BLaER1 (cell line): ENCODE measurements at regions not wholly inside any gene's neighbourhood (a gene's known extent, or its start where the extent isn't known, plus 50 kb on each side); places are given as distances from the start of the nearest gene placed in this dataset.
A peak's percentile ranks its signal among the peaks of the same experiment; 100 is the strongest.

Experiments
- H3K27ac ChIP-seq: shearing (Covaris generic); formaldehyde crosslinking; 2 replicates; pipeline ENCODE4 v1.8.1; 2022
- H3K27me3 ChIP-seq: shearing (Covaris generic); formaldehyde crosslinking; 2 replicates; pipeline ENCODE4 v1.8.1; 2022
- H3K36me3 ChIP-seq: shearing (Covaris generic); formaldehyde crosslinking; 2 replicates; pipeline ENCODE4 v1.8.1; 2022
- H3K4me1 ChIP-seq: shearing (Covaris generic); formaldehyde crosslinking; 2 replicates; pipeline ENCODE4 v1.8.1; 2022
- H3K4me2 ChIP-seq: shearing (Covaris generic); formaldehyde crosslinking; 2 replicates; pipeline ENCODE4 v1.8.1; 2022
- H3K4me3 ChIP-seq: shearing (Covaris generic); formaldehyde crosslinking; 2 replicates; pipeline ENCODE4 v1.8.1; 2022
- H3K9ac ChIP-seq: shearing (Covaris generic); formaldehyde crosslinking; 2 replicates; pipeline ENCODE4 v1.8.1; 2022
- H3K9me3 ChIP-seq: shearing (Covaris generic); formaldehyde crosslinking; 2 replicates; pipeline ENCODE4 v1.8.1; 2022
- H4K20me1 ChIP-seq: shearing (Covaris generic); formaldehyde crosslinking; 2 replicates; pipeline ENCODE4 v1.8.1; 2022
- Cebpa-rat ChIP-seq: shearing (Covaris generic); IDR thresholded peaks from 2 replicates; pipeline ENCODE4 v1.8.1; 2022

DNA sequence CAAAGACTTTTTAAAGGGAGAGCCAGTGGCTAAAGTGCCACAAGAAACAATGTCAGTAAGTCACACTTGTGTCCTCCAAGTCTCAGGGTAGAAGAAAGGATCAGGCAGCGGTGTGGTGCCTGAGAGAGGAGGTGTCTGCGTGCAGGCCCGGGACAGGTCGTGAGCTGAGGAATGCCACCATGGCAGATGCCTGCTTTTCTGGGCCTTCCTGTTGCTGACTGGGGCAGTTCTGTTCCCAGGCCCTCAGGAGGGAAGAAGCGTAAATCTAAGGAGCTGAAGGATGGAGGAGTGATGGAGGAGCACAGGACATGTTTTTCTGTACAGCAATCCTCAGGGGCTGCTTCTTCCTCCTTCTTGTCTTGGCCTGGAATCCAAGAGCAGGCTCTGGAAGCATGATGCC lies 165.8 kb downstream of the ZBTB18 start:
- H3K27ac ChIP-seq, result no peak overlapping the region
- no peaks in the 10 kb centered on the region for H3K27me3 ChIP-seq
- H3K4me1 ChIP-seq, result no peaks in the 10 kb centered on the region
- H3K4me2 ChIP-seq, result no peak overlapping the region
- no peak overlapping the region for H3K4me3 ChIP-seq
- no peaks in the 10 kb centered on the region for H3K36me3 ChIP-seq
- no peaks in the 10 kb centered on the region for H3K9me3 ChIP-seq
- no peak overlapping the region for H3K9ac ChIP-seq
- H4K20me1 ChIP-seq, result no peaks in the 10 kb centered on the region
- TF ChIP-seq Cebpa-rat, result no peak

DNA sequence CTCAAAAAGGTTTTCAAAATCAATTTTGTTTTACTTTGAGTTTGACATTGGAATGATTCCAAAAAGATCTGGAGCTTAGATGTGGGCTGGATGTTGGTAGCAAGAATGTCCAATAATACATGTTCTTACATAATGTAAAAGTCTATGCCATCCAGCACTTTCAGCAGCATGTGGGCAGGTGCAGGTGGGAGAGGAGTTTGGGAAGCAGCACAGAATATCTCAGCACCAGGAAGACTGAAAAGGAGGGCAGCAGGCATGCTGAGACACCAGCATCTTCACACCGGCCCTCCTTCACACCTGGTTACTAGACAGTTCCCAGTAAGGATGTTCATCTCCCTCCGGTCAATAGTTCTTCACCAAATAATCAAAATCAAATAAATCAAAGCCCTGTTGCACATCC lies 166.6 kb downstream of the ZBTB18 start:
- Histone ChIP-seq H3K4me1 (no peaks in the 10 kb centered on the region), H3K4me2 (no peak overlapping the region), H4K20me1 (no peaks in the 10 kb centered on the region), H3K36me3 (no peaks in the 10 kb centered on the region), H3K27me3 (no peaks in the 10 kb centered on the region), H3K27ac (no peak overlapping the region), H3K9me3 (no peaks in the 10 kb centered on the region), H3K9ac (no peak overlapping the region), H3K4me3 (no peak overlapping the region)
- TF ChIP-seq Cebpa-rat, result no peak

DNA sequence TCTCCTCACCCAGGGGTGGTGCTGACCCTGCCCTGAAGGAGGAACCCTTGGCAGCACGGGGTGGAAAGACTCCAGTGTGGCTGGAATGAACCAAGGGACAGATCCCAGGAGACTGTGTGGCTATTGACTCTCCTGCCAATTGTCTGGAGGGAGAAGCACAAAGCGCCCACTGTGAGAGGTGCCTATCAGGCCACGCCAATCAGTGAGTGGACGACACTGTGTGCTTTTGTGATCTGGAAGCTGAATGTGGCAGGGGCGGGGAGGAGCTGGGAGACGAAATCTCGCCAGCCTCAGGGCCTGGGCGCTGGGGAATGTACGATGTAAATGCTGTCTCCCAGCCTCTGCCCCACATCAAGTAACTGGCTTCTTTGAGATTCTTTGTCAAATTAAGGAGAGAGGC lies 167.1 kb downstream of the ZBTB18 start:
- Histone ChIP-seq H3K36me3 (no peaks in the 10 kb centered on the region), H3K4me3 (no peak overlapping the region), H3K4me1 (no peaks in the 10 kb centered on the region), H3K4me2 (no peak overlapping the region), H3K9me3 (no peaks in the 10 kb centered on the region), H3K9ac (no peak overlapping the region), H4K20me1 (no peaks in the 10 kb centered on the region), H3K27ac (no peak overlapping the region), H3K27me3 (no peaks in the 10 kb centered on the region)
- TF ChIP-seq Cebpa-rat, result no peak

DNA sequence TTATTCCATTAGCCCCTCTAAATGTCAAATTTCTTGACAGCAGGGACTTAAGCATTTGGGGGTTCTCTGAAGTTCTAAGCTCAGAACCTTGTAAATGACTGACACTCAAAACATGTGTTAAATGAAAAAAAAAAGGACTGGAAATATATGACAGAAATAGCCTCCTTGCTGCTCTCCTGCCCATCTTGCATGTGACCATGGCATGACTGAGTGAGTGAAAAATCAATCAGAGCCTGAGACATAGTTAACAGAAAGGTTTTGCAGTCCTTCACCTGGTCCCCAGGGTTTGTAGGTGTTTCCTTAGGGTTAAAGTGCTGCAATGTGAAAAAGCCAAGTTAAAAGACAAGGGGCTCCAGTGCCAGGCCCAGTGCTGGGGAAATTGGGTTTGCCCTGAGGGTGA lies 168.1 kb downstream of the ZBTB18 start:
- Histone ChIP-seq H3K27ac (no peak overlapping the region), H3K36me3 (no peaks in the 10 kb centered on the region), H3K9me3 (no peaks in the 10 kb centered on the region), H3K4me1 (no peaks in the 10 kb centered on the region), H3K4me3 (no peak overlapping the region), H3K4me2 (no peak overlapping the region), H3K27me3 (no peaks in the 10 kb centered on the region), H3K9ac (no peak overlapping the region), H4K20me1 (no peaks in the 10 kb centered on the region)
- TF ChIP-seq Cebpa-rat, result no peak

DNA sequence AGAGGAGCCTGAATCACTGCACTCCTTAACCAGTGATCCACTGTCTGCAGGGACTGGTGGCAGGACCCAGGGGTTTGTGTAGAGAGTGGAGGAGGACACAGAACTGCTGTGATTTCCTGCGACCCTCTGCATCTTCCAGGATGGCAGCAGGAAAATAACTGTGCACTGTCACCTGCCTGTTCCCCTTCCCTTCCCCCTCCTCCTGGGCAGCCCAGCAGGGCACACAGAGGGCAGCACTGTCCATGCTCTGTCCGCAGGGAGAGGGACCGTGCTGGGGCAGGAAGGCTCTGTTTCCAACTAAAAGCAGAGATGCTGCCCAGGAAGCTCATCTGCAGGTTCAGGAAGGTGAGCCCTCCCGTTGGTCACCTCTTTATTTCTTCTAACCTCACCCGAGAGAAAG lies 168.7 kb downstream of the ZBTB18 start:
- H3K27ac ChIP-seq, result no peak overlapping the region
- no peaks in the 10 kb centered on the region for H4K20me1 ChIP-seq
- no peaks in the 10 kb centered on the region for H3K27me3 ChIP-seq
- no peak overlapping the region for H3K9ac ChIP-seq
- H3K9me3 ChIP-seq, result no peaks in the 10 kb centered on the region
- TF ChIP-seq Cebpa-rat, result no peak
- H3K36me3 ChIP-seq, result no peaks in the 10 kb centered on the region
- no peak overlapping the region for H3K4me3 ChIP-seq
- H3K4me1 ChIP-seq, result peaks cover 6% of the 10 kb centered on the region
- H3K4me2 ChIP-seq, result no peak overlapping the region

DNA sequence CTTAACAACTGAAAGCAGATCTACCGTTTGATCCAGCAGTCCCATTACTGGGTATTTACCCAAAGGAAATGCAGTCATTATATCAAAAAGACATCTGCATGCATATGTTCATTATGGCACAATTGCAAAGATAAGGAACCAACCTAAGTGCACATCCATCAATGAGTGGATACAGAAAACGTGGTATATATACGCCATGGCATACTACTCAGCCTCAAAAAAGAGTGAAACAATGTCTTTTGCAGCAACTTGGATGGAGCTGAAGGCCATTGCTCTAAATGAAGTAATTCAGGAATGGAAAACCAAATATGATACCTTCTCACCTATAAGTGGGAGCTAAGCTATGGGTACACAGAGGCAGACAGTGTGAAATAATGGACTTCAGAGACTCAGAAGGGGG lies 169.3 kb downstream of the ZBTB18 start:
- Histone ChIP-seq H3K9ac (no peak overlapping the region), H3K36me3 (no peaks in the 10 kb centered on the region), H3K27ac (no peak overlapping the region), H3K4me3 (no peak overlapping the region), H4K20me1 (no peaks in the 10 kb centered on the region), H3K4me2 (no peak overlapping the region), H3K9me3 (no peaks in the 10 kb centered on the region), H3K27me3 (no peaks in the 10 kb centered on the region), H3K4me1 (peaks cover 6% of the 10 kb centered on the region)
- no peak for TF ChIP-seq Cebpa-rat

DNA sequence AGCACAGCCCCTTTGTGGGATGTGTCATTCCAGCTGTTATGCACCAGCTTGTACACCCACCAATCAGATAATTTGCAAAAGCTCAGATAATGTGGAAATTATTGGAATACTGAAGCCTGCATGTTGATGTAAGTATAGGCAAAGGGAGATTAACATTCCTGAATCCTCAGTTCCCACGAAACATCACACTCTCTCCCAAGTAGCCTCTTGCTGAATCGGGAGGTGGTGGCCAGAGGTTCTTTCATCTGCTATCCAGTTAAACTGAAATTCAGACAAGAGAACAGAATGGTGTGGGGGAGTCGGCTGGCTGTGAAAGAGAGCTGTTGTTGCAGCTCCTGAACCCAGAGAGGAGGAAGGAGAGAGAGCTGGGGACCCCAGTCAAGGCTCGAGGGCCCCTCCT lies 170.9 kb downstream of the ZBTB18 start:
- no peak overlapping the region for H3K27ac ChIP-seq
- no peak overlapping the region for H3K9ac ChIP-seq
- no peaks in the 10 kb centered on the region for H3K9me3 ChIP-seq
- H3K4me1 ChIP-seq, result peaks cover 6% of the 10 kb centered on the region
- no peaks in the 10 kb centered on the region for H3K36me3 ChIP-seq
- no peak overlapping the region for H3K4me2 ChIP-seq
- TF ChIP-seq Cebpa-rat, result no peak
- no peak overlapping the region for H3K4me3 ChIP-seq
- H3K27me3 ChIP-seq, result no peaks in the 10 kb centered on the region
- no peaks in the 10 kb centered on the region for H4K20me1 ChIP-seq

DNA sequence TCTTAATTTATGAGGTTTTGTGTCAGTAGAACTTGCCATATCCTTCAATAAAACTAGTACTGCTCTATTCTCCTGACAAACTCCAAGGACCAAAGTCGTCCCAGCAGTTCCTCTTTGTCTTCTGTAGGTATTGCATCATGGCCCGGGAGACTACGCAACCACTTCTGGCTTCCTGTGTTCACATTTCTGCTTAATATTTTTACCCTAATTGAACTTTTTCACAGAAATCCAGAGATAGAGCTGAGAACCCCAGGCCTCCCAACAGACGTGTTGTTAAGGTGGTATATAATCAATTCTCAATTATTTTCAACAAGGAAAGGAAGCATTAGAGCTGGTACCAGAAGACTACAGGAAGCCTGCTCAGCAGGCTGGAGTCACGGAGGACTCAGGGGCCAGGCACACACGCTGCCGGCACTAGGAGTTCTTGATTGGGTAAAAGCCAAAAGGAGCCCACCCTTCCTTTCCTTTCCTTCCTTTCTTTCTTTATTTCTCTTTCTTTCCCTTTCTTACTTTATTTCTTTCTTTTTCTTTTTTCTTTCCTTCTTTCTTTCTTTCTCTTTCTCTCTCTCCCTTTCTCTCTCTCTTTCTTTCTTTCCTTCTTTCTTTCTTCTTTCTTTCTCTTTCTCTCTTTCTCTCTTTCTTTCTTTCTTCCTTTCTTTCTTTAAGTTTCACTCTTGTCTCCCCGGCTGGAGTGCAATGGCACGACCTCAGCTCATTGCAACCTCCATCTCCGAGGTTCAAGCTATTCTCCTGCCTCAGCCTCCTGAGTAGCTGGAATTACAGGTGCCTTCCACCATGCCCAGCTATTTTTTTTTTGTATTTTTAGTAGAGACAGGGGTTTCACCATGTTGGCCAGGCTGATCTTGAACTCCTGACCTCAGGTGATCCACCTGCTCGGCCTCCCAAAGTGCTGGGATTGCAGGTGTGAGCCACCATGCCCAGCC lies 173.7 kb downstream of the ZBTB18 start:
- Histone ChIP-seq H3K9me3 (no peaks in the 10 kb centered on the region), H4K20me1 (no peaks in the 10 kb centered on the region), H3K4me1 (peaks cover 6% of the 10 kb centered on the region), H3K27ac (no peak overlapping the region), H3K27me3 (no peaks in the 10 kb centered on the region), H3K36me3 (no peaks in the 10 kb centered on the region), H3K9ac (no peak overlapping the region), H3K4me2 (no peak overlapping the region), H3K4me3 (no peak overlapping the region)
- peak; percentile 82 for TF ChIP-seq Cebpa-rat

DNA sequence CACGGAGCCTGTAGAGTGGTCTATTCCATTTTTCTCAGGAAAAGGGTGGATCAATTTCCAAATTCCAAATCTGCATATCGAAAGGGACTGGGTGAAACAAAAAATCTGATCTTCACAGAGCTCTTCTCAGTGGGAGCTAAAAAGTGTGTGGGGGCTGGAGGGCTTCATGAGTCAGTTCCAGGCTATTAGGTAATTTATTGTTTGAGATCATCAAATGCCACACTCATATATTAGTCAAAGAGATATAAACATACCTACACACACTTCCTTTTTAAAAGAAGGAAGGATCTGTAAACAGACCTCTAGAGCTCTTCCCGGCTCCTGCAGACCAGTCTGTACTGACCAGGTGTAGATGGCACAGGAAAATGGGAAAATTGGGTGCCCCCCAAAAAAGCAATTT lies 175.4 kb downstream of the ZBTB18 start:
- Histone ChIP-seq H3K9me3 (no peaks in the 10 kb centered on the region), H3K36me3 (no peaks in the 10 kb centered on the region), H3K9ac (no peak overlapping the region), H3K4me3 (no peak overlapping the region), H4K20me1 (no peaks in the 10 kb centered on the region), H3K27ac (no peak overlapping the region), H3K4me1 (peaks cover 6% of the 10 kb centered on the region), H3K27me3 (no peaks in the 10 kb centered on the region), H3K4me2 (no peak overlapping the region)
- no peak for TF ChIP-seq Cebpa-rat

DNA sequence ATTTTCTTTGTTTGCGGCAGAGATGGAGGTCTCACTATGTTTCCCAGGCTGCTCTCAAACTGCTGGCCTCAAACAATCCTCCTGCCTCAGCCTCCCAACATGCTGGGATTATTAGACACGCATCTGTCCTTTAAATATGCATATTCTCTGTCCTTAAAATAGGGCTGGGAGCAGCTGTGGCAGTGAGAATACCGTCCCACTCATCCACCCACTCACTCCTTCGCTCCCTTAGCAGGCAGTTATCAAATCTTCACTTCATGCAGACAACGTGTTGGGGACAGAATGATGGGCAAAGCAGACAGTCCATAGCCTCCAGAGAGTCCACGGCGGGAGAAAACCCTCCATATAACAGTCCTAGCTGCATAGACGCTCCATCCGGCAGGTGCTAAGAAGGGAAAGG lies 179.4 kb downstream of the ZBTB18 start:
- no peak overlapping the region for H3K4me2 ChIP-seq
- no peak for TF ChIP-seq Cebpa-rat
- H3K4me1 ChIP-seq, result no peaks in the 10 kb centered on the region
- no peaks in the 10 kb centered on the region for H4K20me1 ChIP-seq
- no peaks in the 10 kb centered on the region for H3K27me3 ChIP-seq
- no peak overlapping the region for H3K4me3 ChIP-seq
- H3K9ac ChIP-seq, result no peak overlapping the region
- H3K9me3 ChIP-seq, result no peaks in the 10 kb centered on the region
- no peaks in the 10 kb centered on the region for H3K36me3 ChIP-seq
- no peak overlapping the region for H3K27ac ChIP-seq

DNA sequence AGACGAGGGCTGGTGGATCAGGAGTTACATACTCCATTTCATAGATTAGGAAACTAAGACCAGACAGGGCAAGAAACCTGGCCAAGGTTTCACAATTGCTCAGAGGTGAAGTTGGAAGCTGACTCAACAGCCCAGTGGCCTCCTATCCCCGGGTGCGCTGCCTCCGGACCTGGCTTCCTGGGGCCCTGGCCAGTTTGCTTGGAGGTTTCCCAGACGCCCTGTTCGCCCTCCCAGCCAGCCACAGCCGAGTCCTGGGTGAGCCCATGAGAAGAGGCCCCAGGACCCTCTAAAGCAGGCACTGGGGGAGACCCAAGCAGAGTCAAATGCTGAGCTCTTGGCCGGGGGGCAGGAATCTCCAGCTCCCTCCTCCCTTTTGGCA lies 180.1 kb downstream of the ZBTB18 start:
- TF ChIP-seq Cebpa-rat, result no peak
- no peaks in the 10 kb centered on the region for H3K4me1 ChIP-seq
- no peak overlapping the region for H3K4me2 ChIP-seq
- H3K9ac ChIP-seq, result no peak overlapping the region
- no peak overlapping the region for H3K4me3 ChIP-seq
- H3K27me3 ChIP-seq, result no peaks in the 10 kb centered on the region
- H3K9me3 ChIP-seq, result no peaks in the 10 kb centered on the region
- H4K20me1 ChIP-seq, result no peaks in the 10 kb centered on the region
- H3K36me3 ChIP-seq, result no peaks in the 10 kb centered on the region
- H3K27ac ChIP-seq, result no peak overlapping the region
